Suprapubic skin (tissue), 3 donors: ENCODE measurements at regions not wholly inside any gene's neighbourhood (a gene's known extent, or its start where the extent isn't known, plus 50 kb on each side); places are given as distances from the start of the nearest gene placed in this dataset.

Experiments
- POLR2A ChIP-seq, 2 donors: fragments of 450-650 bp; IDR thresholded peaks; one replicate each; pipeline ENCODE4 v1.6.1; 2017; ENCODE audit warnings: antibody characterized with exemption in 2 of 2, mild to moderate bottlenecking in 2 of 2, moderate library complexity in 2 of 2
- TF ChIP-seq, protein P1 (sequence below), 2 donors: fragments of 200-600 bp in 1 of 2; fragments of 450-650 bp in 1 of 2; sonication (generic) in 1 of 2; IDR thresholded peaks; one replicate each; pipeline ENCODE4 v1.5.1; 2016 to 2019; ENCODE audit warnings: antibody characterized with exemption in 2 of 2, mild to moderate bottlenecking in 1 of 2, moderate library complexity in 1 of 2

DNA sequence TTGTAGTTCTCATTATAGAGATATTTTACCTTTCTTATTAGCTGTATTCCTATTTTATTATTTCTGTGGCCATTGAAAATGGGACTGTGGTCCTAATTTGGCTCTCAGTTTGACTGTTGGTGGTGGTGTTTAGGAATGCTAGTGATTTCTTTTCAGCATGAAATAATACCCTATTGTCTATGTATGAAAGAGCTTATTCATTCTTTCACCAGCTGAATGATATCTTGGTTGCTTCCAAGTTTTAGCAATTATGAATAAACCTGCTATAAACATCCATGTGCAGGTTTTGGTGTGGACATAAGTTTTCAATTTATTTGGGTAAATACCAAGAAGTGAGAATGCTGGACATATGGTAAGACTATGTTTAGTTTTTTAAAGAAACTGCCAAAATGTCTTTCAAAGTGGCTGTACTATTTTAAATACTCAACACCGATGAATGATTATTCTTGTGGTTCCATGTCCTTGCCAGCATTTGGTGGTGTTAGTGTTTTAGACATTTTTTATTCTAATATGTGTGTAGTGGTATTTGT is 501.6 kb upstream of the GYPC start:
- TF ChIP-seq, protein P1, sequence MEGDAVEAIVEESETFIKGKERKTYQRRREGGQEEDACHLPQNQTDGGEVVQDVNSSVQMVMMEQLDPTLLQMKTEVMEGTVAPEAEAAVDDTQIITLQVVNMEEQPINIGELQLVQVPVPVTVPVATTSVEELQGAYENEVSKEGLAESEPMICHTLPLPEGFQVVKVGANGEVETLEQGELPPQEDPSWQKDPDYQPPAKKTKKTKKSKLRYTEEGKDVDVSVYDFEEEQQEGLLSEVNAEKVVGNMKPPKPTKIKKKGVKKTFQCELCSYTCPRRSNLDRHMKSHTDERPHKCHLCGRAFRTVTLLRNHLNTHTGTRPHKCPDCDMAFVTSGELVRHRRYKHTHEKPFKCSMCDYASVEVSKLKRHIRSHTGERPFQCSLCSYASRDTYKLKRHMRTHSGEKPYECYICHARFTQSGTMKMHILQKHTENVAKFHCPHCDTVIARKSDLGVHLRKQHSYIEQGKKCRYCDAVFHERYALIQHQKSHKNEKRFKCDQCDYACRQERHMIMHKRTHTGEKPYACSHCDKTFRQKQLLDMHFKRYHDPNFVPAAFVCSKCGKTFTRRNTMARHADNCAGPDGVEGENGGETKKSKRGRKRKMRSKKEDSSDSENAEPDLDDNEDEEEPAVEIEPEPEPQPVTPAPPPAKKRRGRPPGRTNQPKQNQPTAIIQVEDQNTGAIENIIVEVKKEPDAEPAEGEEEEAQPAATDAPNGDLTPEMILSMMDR (IDR thresholded peaks at IDR 0.05) = no peak
- no peak for TF ChIP-seq POLR2A (IDR thresholded peaks at IDR 0.05)
